ENCODE measurements at regions not wholly inside any gene's neighbourhood (a gene's known extent, or its start where the extent isn't known, plus 50 kb on each side); places are given as distances from the start of the nearest gene placed in this dataset.
"Not testable (repeated sequence)": the region's sequence is repeated elsewhere in the genome, so short reads cannot be mapped to it uniquely, and the experiment has no call there.

DNA sequence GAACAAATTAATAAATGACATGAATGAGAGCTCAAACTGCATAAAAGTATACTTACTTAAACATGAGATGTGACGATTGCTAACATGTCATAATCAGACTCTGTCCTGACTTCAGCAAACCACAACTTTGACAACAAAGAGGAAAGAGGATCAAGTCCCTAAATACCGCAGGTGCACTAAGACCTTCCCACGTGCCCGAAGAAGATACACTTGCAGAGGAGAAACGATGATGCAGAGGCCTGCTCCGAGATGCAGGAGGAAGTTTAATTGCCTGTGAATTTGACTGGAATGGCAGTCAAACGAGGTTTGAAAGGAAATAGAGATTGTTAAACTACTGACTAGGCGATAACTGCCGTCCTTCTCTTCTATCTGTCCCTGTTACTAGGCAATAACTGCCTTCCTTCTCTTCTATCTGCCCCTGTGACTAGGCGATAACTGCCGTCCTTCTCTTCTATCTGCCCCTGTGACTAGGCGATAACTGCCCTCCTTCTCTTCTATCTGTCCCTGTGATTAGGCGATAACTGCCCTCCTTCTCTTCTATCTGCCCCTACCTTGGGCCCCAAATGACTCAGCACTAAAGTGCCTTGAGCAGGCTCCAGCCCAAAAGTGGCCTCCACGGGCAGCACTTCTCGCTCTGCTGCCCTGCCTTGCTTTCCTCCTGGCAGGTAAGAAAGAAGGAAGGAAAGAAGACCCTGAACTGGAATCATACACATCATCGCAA lies 2226.0 kb upstream of the DEFB115 start:
- not testable (repeated sequence) for DNase-seq

DNA sequence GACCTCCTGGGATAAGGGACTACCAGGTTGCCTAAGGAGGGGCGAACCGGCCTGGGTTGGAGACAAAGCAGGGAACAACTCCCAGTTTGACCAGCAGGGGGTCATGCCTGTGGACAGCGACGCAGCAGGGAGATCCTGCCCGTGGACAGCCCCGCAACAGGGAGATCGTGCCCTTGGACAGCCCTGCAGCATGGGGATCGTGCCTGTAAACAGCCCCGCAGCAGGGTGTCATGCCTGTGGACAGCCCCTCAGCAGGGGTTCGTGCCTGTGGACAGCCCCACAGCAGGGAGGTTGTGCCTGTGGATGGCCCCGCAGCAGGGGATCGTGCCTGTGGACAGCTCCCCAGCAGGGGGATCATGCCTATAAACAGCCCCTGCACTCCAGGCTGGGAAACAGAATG lies 2213.2 kb upstream of the DEFB115 start:
- not testable (repeated sequence) for DNase-seq

DNA sequence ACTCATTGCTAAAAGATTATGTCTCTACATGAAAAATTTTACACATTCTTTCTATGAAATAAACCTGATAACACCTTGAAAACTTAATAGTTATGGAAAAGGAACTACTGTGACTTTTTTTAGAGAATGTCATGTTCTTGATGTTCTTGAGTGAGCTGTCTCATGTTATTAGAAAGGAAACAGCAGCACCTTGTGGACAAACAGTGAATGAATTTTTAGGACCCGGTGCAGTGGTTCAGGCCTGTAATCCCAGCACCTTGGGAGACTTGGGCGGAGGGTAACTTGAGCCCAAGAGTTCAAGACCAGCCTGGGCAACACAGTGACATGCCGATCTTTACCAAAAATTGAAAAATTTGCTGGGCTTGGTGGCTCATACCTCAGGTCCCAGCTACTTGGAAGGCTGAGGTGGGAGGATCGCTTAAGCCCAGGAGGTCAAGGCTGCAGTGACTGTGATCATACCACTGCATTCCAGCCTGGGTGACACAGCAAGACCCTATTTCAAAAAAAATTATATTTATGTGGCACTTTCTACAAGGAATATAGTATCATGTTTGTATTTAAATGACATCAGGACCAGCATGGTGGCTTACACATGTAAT lies 2207.4 kb upstream of the DEFB115 start:
- DNase-seq = not testable (repeated sequence)

DNA sequence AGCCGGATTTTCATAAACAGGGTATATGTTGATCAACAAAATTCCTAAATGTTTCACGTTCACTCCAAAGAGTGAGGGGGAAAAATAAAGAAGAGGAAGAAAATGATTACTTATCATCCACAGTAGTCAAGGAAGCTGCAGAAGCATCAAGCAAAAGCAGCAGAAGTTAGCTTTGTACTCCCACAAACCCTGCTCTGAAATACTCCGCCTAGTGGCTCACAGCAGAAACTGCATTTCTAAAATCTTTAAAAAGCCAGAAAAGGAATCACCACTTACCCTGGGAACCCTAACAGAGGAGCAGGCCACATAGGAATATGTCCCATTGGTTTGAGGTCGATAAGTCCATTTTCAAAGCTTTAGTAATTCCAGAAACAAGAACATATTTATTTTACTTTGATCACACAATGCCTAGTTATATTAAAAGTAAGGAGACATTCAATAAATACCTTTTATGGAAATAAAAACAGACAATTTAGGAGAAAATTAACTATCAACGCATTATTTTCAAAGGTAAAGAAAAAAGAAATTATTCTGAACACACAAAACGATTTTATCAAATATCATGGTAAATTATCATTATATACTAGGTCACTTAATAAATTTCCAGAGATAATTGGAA lies 2199.5 kb upstream of the DEFB115 start:
- not testable (repeated sequence) for DNase-seq

DNA sequence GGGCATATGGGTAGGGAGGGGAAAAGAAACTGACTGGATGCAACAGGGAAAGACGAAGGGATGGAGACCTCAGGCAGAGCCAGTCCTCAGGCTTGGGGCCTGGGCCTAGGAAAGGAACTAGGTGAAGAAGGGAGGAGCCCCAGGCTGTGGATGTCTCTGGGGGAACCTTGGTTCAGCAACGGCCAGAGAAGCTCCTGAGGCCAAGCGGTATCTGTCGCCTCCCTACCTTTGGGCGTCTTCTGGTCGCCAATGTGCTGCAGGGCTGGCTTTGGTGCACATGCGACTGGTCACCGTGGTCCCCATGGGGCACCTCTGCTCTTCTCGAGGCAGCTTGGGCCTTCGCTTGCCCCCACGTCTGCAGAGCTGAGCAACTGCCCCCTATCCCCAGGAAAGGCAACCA lies 2195.0 kb upstream of the DEFB115 start:
- DNase-seq = not testable (repeated sequence)

DNA sequence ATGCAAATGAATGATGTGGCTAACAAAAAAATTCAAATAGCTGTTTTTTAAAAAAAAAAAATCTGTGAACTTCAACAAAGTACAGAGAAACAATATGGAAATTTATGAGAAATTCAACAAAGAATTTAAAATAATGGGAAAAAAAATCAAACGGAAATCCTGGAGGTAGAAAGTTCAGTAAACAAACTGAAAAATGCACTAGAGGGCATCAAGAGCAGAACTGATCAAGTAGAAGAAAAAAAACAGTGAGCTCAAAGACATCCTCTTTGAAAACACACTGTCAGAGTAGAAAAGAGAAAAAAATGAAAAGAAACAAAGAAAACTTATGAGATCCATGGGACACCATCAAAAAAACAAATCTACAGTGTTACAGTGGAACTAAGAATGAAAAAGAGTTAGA lies 2191.1 kb upstream of the DEFB115 start:
- not testable (repeated sequence) for DNase-seq

DNA sequence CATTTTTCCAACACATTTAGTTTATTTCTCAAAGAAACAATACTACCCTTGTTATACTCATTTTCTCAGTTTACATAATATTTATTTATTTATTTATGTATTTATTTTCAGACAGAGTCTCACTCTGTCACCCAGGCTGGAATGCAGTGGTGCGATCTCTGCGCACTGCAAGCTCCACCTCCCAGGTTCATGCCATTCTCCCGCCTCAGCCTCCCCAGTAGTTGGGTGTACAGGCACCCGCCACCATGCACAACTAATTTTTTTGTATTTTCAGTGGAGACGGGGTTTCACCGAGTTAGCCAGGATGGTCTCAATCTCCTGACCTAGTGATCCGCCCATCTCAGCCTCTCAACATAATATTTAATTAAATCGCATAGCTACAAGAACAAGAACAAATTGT lies 2183.8 kb upstream of the DEFB115 start:
- not testable (repeated sequence) for DNase-seq

DNA sequence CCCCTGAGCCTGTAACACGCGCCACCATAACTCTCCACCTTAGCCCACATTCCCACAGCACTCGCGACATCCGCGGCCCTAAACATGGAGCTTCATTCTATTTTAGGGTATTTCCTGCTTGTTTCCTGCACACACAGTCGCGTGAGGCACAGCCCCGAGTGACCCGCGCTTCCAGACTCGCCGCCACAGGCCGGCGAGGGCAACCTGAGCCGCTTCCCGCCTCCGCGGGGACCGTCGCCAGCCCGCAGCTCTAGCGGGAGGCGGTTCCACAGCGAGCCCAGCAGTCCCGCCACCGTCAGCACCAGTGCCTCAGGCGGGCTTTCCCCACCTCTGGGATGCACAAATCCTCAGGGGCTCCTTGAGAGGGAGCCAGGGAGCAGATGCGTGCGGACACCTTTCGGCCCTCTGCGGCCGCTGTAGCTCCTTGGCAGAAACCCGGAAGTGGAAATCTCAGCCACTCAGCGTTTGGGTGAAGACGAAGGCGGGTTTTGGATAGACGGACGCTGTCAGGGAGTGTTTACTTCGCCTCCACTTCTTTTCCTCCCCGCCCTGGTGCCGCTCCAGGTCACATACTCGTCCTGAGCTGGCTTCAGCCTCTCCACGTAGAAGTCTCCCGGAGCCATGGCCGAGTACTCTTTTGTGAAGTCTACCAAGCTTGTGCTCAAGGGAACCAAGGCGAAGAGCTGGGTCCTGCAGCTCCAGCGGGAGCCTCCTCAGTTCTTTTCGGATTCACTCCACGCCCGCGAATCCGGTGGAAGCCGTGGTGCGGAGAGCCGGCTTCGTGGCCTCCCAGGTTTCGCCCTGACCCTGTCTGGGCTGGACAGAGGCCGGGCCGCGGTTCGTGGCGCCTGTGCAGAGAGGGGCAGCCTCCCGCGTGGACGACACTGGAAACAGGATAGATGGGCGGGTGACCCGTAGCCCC lies 2177.4 kb upstream of the DEFB115 start:
- DNase-seq = peak in 1 of 2 experiments; percentile 14

DNA sequence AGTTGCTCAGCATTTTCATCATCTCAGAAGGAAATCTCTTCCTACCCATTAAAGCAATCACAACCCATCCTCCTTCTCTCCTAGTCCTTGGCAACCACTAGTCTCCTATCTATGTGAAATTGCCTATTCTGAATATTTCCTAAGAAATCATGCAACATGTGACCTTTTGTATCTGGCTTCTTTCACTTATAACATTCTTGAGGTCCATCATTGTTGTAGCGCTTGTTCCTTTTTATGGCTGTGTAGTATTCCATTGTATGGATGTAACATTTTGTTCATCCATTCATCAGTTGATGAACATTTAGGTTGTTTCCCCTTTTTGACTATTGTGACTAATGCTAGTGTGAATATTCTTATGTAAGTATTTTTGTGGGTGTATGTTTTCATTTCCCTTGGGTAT lies 2175.8 kb upstream of the DEFB115 start:
- DNase-seq = not testable (repeated sequence)

DNA sequence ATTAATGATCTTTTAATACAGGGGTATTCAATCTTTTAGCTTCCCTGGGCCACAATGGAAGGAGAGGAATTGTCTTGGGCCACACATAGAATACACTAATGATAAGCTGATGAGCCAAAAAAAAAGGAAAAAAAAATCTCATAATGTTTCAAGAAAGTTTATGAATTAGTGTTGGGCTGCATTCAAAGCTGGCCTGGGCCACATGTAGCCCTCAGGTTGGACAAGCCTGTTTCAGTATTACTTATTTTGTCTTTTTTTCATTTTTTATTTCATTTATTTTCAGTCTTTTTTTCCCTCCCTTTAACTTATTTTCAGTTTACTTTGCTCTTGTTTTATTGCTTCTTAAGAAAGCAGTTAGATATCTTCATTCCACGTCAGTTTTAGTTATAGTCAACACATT lies 2171.8 kb upstream of the DEFB115 start:
- no peak for DNase-seq

DNA sequence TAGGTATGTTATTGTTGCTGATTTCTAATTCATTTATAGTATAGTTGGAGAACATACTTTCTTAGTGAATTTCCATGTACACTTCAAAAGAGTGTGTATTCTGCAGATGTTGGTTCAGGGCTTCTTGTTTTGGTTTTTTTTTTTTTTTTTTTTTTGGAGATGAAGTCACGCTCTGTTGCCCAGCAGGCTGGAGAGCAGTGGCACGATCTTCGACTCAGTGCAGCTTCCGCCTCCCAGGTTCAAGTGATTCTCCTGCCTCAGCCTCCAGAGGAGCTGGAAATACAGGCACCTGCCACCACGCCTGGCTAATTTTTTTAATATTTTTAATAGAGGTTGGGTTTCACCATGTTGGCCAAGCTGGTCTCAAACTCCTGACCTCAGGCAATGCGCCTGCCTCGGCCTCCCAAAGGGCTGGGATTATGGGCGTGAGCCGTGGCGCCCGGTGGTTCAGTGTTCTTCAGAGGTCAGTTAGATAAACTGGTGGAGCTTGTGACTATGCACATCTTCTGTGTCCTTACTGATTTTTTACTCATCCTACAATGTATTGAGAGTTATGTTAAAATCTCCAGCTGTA lies 2171.2 kb upstream of the DEFB115 start:
- DNase-seq = not testable (repeated sequence)

DNA sequence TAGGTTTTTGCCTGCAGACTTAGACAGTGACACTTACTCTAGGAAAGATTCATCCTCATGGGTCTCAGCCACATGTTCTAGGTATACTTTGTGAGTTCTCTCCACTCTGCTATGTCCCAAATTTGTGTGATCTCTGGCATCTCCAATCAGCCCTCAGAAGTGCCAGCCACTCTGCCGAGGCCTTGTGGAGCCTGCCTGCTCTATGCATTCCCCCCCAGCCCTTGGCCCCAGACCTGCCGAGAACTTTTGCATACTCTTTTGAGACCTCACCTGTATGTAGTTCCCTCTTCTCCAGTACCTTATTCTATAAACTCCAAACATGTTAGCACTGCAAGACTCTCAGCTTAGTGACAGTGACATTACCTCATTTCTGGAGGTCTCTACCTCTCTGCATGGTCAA lies 2170.5 kb upstream of the DEFB115 start:
- no peak for DNase-seq

DNA sequence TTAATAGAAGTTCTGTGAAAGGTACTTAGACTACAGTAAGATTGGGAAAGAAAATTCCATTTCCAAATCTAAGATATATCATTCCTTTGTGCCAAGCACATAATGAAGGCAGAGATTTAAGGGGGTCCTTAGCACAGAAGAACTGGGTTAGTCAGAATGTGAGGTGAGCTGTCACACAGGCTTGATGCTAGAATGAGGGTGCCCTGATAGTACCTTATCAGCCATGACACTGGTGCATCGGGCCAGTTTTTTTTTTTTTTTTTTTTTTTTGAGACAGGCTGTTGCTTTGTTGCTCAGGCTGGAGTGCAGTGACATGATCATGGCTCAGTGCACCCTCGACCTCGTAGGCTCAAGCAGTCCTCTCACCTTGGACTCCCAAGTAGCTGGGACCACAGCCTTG lies 2169.6 kb upstream of the DEFB115 start:
- not testable (repeated sequence) for DNase-seq

DNA sequence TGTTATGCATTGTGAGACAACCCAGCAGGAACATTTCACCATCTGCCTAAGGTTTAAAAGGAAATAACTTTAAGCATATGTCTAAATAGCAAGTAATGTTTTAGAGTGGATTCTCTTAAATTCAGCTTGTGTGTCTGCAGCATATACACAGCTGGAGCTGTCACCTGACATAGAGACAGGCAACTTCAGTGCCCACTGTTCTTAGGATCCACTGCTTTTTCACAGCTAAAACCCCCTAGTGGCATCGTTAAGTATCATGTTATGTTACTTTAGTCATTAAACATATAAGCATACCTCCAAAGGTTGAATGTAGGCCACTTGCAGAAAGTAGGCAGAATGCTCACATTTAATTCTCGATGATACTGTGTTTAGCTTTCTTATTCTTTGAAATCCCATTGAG lies 2169.0 kb upstream of the DEFB115 start:
- not testable (repeated sequence) for DNase-seq

DNA sequence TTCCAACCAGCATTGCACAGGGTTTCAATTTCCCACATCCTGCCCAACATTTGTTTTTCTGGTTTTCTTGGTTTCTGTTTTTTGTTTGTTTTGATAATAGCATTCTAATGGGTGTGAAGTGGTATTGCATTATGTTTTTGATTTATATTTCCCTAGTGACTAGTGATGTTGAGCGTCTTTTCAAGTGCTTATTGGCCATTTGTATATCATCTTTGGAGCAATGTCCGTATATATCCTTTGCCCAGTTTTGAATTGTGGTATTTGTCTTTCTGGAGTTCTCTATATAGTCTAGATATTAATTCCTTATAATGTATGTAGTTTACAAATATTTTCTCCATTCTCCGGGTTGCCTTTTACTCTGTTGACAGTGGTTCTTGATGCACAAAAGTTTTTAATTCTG lies 2168.1 kb upstream of the DEFB115 start:
- not testable (repeated sequence) for DNase-seq

DNA sequence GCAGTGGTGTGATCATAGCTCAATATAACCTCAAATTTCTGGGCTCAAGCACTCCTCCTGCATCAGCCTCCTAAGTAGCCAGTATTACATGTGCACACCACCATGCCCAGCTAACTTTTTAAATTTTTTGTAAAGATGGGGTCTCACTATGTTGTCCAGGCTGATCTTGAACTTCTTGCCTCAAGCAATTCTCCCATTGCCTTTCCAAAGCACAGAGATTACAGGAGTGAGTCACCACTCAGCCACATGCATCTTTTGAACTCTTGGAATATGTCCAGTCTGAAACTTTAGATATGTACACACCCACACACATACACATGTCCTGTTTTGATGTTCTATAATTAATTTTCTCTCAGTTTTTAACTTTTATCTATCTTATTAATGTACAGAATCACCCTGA lies 2163.5 kb upstream of the DEFB115 start:
- not testable (repeated sequence) for DNase-seq

DNA sequence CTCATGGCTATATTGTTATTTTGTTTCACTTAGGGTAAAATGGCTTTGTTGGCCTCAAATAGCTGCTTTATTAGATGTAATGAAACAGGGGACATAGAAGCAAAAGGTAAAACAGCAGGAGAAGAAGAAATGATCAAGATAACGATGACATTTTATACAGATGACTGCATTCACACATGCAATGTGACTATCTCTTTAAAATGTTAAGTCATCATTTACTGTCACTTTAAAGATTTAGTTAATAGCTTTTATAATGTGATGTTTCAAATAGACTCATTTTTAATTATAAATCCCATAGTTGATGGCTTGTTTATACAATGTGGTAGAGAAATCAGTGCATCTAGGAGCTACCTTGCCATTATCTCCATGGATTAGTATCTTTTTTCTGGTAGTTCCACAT lies 2160.8 kb upstream of the DEFB115 start:
- not testable (repeated sequence) for DNase-seq

DNA sequence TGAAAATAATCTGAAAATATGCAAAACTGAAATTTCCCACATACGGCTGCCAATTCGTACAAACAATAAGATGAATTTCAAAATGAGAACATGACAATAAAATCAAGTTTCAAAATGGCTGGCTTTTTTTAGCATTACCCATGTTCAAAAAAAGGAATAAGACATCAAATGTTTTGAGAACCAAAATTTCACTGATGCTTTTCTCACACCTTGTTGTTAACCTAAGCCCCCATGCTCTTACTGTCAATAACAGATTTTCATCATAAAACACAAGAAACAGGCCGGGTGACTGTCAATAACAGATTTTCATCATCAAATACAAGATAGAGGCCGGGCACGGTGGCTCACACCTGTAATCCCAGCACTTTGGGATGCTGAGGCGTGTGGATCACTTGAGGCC lies 2149.6 kb upstream of the DEFB115 start:
- DNase-seq = not testable (repeated sequence)

DNA sequence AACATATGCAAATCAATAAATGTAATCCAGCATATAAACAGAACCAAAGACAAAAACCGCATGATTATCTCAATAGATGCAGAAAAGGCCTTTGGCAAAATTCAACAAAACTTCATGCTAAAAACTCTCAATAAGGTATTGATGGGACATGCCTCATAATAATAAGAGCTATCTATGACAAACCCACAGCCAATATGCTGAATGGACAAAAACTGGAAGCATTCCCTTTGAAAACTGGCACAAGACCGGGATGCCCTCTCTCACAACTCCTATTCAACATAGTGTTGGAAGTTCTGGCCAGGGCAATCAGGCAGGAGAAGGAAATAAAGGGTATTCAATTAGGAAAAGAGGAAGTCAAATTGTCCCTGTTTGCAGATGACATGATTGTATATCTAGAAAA lies 2148.1 kb upstream of the DEFB115 start:
- DNase-seq = not testable (repeated sequence)

DNA sequence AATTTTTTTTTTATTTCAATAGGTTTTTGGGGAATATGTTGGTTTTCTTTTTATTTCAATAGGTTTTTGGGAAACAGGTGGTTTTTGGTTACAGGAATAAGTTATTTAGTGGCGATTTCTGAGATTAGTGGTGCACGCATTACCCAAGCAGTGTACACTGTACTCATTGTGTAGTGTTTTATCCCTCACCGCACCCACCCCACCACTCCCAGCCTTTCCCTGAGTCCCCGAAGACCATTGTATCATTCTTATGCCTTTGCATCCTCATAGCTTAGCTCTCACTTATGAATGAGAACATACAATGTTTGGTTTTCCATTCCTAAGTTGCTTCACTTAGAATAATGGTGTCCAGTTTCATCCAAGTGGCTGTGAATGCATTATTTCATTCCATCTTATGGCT lies 2142.4 kb upstream of the DEFB115 start:
- DNase-seq = not testable (repeated sequence)

DNA sequence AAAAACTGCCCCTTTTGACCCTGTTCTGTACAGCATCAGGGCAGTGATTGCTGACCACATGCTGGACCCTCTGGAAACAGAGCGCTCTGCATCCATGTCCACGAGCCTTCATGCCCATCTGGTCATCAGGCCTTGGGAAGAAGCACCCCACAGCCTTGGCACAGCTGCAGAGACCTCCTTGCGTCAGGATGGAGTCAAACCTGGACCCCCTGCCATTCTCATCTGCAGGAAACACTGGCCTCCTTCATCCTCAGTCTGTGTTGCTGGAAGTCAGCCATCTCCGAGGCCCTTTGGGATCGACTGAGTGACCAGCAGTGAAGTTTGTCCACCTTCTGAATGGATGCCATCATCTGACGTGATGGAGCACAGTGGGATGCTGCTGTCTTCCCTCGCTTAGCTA lies 2138.3 kb upstream of the DEFB115 start:
- DNase-seq = no peak

DNA sequence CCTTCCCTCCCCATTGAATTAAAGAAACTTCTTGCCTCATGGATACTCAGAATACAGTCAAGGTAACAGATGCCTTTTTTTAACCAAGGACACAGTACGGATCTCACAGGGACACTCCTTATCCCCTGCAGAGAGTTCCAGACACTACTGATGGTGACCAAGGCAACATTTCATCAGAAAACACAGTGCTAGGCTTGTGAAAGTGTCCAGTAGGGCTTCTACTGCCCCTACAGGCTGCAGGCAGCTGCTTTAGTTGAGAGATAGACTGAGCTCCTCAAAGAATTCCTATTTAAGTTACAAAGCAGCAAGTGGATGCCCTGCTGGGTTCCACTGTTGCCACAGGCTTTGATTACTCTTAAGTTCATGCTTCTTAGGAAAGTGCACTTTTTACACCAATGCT lies 2137.8 kb upstream of the DEFB115 start:
- DNase-seq = not testable (repeated sequence)

DNA sequence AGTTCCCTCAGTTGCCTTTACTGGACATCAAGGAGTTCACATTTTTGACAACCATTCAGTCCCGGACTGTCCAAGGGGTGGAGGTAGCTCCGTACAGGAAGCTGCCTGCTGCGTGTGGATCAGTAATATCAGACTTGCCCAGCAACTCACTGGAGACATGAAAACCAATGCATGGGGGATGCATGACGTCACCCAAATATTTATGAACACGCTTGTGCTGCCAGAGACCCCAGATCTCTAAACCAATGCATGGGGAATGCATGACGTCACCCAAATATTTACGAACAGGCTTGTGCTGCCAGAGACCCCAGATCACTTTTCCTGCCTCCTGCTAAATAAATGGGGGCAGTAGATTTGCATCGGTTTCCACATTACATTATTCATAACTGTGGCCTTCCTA lies 2137.4 kb upstream of the DEFB115 start:
- not testable (repeated sequence) for DNase-seq

Data from stimulated activated CD4-positive, alpha-beta T cell treated with anti-CD3 and anti-CD28 coated beads, Interleukin-4, amount 100 ng/mL, for 4 hours (primary cell).